GM12878 (cell line): ENCODE measurements at regions not wholly inside any gene's neighbourhood (a gene's known extent, or its start where the extent isn't known, plus 50 kb on each side); places are given as distances from the start of the nearest gene placed in this dataset.

ENCODE experiments used
- ATAC-seq: fragments of 200-7000 bp; cut with Tn5 transposase; 3 replicates; pipeline ENCODE4 v1.9.1; 2020; ENCODE audit warnings: mild to moderate bottlenecking, moderate library complexity
- BruUV-seq: library from RNA; stranded (reverse); fragments of 400-500 nt; replicated peaks from 2 replicates; lab custom pipeline; 2021; lab: Mats Ljungman, UMichigan
- CTCF ChIA-PET: fragments of 300-600 bp; sonication (Branson Sonifier 250); formaldehyde crosslinking; extraction: SDS; loops from one replicate; lab custom pipeline; 2021; ENCODE audit warnings: inconsistent platforms; lab: Yijun Ruan, JAX
- POLR2A ChIA-PET: fragments of 350-600 bp; formaldehyde crosslinking; extraction: SDS; loops from one replicate; lab custom pipeline; 2021; ENCODE audit warnings: inconsistent platforms; lab: Charles Lee
- RAD21 ChIA-PET: fragments of 300-600 bp; sonication (Branson Sonifier 250); formaldehyde crosslinking; loops from one replicate; lab custom pipeline; 2023; ENCODE audit warnings: antibody characterized with exemption; ENCODE audit not compliant: unreplicated experiment; lab: Charles Lee
- SMC1A ChIA-PET: fragments of 300-600 bp; sonication (Branson Sonifier 250); formaldehyde crosslinking; loops from one replicate; lab custom pipeline; 2023; ENCODE audit not compliant: unreplicated experiment, uncharacterized antibody; lab: Charles Lee
- DNase-seq: peaks from one replicate; pipeline ENCODE4 v3.0.0-alpha.2; 2011; ENCODE audit warnings: low read depth, low spot score
- FAIRE-seq: peaks from 3 replicates; lab custom pipeline; 2011; peaks lifted over from hg19 to GRCh38; lab: Jason Lieb, UNC
- H2AFZ ChIP-seq: 2 replicates; pipeline ENCODE4 v1.6.0; 2011; ENCODE audit warnings: low read depth, low read length, control low read depth; ENCODE audit not compliant: control insufficient read depth
- H3K27ac ChIP-seq: 2 replicates; pipeline ENCODE4 v1.5.1; 2011; ENCODE audit warnings: control low read depth; ENCODE audit not compliant: control insufficient read depth, insufficient read depth
- H3K27me3 ChIP-seq, 2 experiments: replicated peaks in 1 of 2; 2 replicates each; pipeline versions ENCODE4 v1.6.0 to v1.6.1; 2011; ENCODE audit warnings: low read length in 1 of 2; ENCODE audit not compliant: control insufficient read depth in 2 of 2, insufficient read depth in 2 of 2
- H3K36me3 ChIP-seq, 2 experiments: 2 replicates each; pipeline ENCODE4 v1.5.1; 2011; ENCODE audit warnings: low read length in 1 of 2; ENCODE audit not compliant: control insufficient read depth in 2 of 2, insufficient read depth in 2 of 2
- H3K4me1 ChIP-seq: 2 replicates; pipeline ENCODE4 v1.6.1; 2011; ENCODE audit warnings: mild to moderate bottlenecking, low read length, moderate library complexity, mixed read lengths; ENCODE audit not compliant: control insufficient read depth, insufficient read depth
- H3K4me2 ChIP-seq: 2 replicates; pipeline ENCODE4 v1.6.0; 2011; ENCODE audit warnings: control low read depth; ENCODE audit not compliant: control insufficient read depth, insufficient read depth
- H3K4me3 ChIP-seq: fragments of 200-600 bp; sonication (generic); 2 replicates; pipeline ENCODE4 v1.5.1; 2016
- H3K79me2 ChIP-seq: 2 replicates; pipeline ENCODE4 v1.6.0; 2011; ENCODE audit warnings: low read length; ENCODE audit not compliant: control insufficient read depth, insufficient read depth
- H3K9ac ChIP-seq: 2 replicates; pipeline ENCODE4 v1.8.0; 2011; ENCODE audit warnings: low read length, control low read depth, mixed read lengths; ENCODE audit not compliant: control insufficient read depth, insufficient read depth
- H3K9me3 ChIP-seq: replicated peaks from 3 replicates; pipeline ENCODE4 v1.5.1; 2011; ENCODE audit warnings: mild to moderate bottlenecking, low read length; ENCODE audit not compliant: control insufficient read depth, insufficient read depth
- H4K20me1 ChIP-seq: 2 replicates; pipeline ENCODE4 v1.6.0; 2011; ENCODE audit not compliant: control insufficient read depth, insufficient read depth
- CBFB ChIP-seq: IDR thresholded peaks from 2 replicates; pipeline ENCODE4 v1.6.1; 2016; ENCODE audit warnings: antibody characterized with exemption, low read depth
- E2F8 ChIP-seq: fragments of 450-650 bp; IDR thresholded peaks from 2 replicates; pipeline ENCODE4 v1.6.1; 2018; ENCODE audit warnings: mild to moderate bottlenecking, low read depth, moderate library complexity; ENCODE audit not compliant: partially characterized antibody
- EED ChIP-seq: sonication (generic); IDR thresholded peaks from 2 replicates; pipeline ENCODE4 v1.6.1; 2016; ENCODE audit warnings: antibody characterized with exemption, low read depth
- FOXK2 ChIP-seq: fragments of 450-650 bp; IDR thresholded peaks from 2 replicates; pipeline ENCODE4 v1.6.1; 2017; ENCODE audit warnings: mild to moderate bottlenecking, moderate library complexity
- GABPA ChIP-seq: IDR thresholded peaks from 2 replicates; pipeline ENCODE4 v1.6.1; 2014; ENCODE audit warnings: antibody characterized with exemption, low read depth, mild to moderate bottlenecking, inconsistent platforms
- HCFC1 ChIP-seq: fragments of 150-350 bp; IDR thresholded peaks from 2 replicates; pipeline ENCODE4 v1.6.1; 2014; ENCODE audit warnings: low read length
- JUNB ChIP-seq: IDR thresholded peaks from 2 replicates; pipeline ENCODE4 v1.6.1; 2016; ENCODE audit warnings: antibody characterized with exemption, mild to moderate bottlenecking
- JUND ChIP-seq: IDR thresholded peaks from 2 replicates; pipeline ENCODE4 v1.6.1; 2012; ENCODE audit warnings: low read depth, mild to moderate bottlenecking, low read length, improper control_type of control experiment, moderate library complexity
- MEF2B ChIP-seq: fragments of 450-650 bp; IDR thresholded peaks from 2 replicates; pipeline ENCODE4 v1.6.1; 2018; ENCODE audit warnings: mild to moderate bottlenecking, moderate library complexity; ENCODE audit not compliant: partially characterized antibody, poor library complexity, severe bottlenecking
- POU2F2 ChIP-seq: IDR thresholded peaks from 3 replicates; pipeline ENCODE4 v1.6.1; 2011; ENCODE audit warnings: low read depth, mild to moderate bottlenecking, low read length, borderline replicate concordance
- RUNX3 ChIP-seq: IDR thresholded peaks from 2 replicates; pipeline ENCODE4 v1.6.1; 2012; ENCODE audit warnings: low read length, inconsistent platforms
- SREBF1 ChIP-seq: IDR thresholded peaks from 2 replicates; pipeline ENCODE4 v1.6.1; 2012; ENCODE audit warnings: mild to moderate bottlenecking, low read length
- SREBF2 ChIP-seq: IDR thresholded peaks from 2 replicates; pipeline ENCODE4 v1.6.1; 2012; ENCODE audit warnings: mild to moderate bottlenecking, low read length
- STAT1 ChIP-seq: fragments of 450-650 bp; conservative IDR thresholded peaks from 2 replicates; pipeline ENCODE4 v1.6.1; 2014; ENCODE audit warnings: antibody characterized with exemption, mild to moderate bottlenecking
- TCF3 ChIP-seq: IDR thresholded peaks from 2 replicates; pipeline ENCODE4 v1.6.1; 2012; ENCODE audit warnings: low read depth, mild to moderate bottlenecking, low read length, borderline replicate concordance; ENCODE audit not compliant: insufficient read depth
- WGBS: methylation state at CpG from one replicate; pipeline ENCODE4 v1.1.6; 2016; ENCODE audit warnings: low lambda C conversion rate; ENCODE audit not compliant: insufficient replicate concordance, insufficient coverage; ENCODE audit errors: missing lambda C conversion rate; 5-methylcytosine and 5-hydroxymethylcytosine counted together
- in situ Hi-C: fragments of 300-500 bp; cut with MboI; formaldehyde crosslinking; loops from 9 replicates; pipeline ENCODE4 v1.14.3; 2018; ENCODE audit warnings: mixed read lengths
- intact Hi-C: fragments of 100-400 bp; cut with micrococcal nuclease; formaldehyde crosslinking; loops from one replicate; pipeline ENCODE4 v1.14.2; 2022; ENCODE audit not compliant: unreplicated experiment
- TF ChIP-seq, protein P1 (sequence below): IDR thresholded peaks from 2 replicates; pipeline ENCODE4 v1.6.1; 2012; ENCODE audit warnings: low read depth, low read length, improper control_type of control experiment
- TF ChIP-seq, protein P2 (sequence below): IDR thresholded peaks from 2 replicates; pipeline ENCODE4 v1.6.1; 2012; ENCODE audit warnings: low read depth, low read length, improper control_type of control experiment

GRCh38 chr16:76661691-76662235 is 384.6 kb downstream of the CNTNAP4 start:
- no TSS peak for BruUV-seq
- POLR2A ChIA-PET: no interaction called here

More at GRCh38 chr16:76661691-76662235, 384.6 kb downstream of the CNTNAP4 start:
- TF ChIP-seq, protein P1, sequence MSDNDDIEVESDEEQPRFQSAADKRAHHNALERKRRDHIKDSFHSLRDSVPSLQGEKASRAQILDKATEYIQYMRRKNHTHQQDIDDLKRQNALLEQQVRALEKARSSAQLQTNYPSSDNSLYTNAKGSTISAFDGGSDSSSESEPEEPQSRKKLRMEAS: no peak
- no peak for TF ChIP-seq POU2F2
- TF ChIP-seq STAT1: no peak
- TF ChIP-seq E2F8: no peak
- no peak for TF ChIP-seq SREBF2
- no peak for TF ChIP-seq RUNX3
- TF ChIP-seq GABPA: no peak
- TF ChIP-seq TCF3: no peak
- TF ChIP-seq EED: no peak
- TF ChIP-seq, protein P2, sequence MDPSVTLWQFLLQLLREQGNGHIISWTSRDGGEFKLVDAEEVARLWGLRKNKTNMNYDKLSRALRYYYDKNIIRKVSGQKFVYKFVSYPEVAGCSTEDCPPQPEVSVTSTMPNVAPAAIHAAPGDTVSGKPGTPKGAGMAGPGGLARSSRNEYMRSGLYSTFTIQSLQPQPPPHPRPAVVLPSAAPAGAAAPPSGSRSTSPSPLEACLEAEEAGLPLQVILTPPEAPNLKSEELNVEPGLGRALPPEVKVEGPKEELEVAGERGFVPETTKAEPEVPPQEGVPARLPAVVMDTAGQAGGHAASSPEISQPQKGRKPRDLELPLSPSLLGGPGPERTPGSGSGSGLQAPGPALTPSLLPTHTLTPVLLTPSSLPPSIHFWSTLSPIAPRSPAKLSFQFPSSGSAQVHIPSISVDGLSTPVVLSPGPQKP: no peak
- no peak for TF ChIP-seq HCFC1
- TF ChIP-seq MEF2B: no peak
- no peak for TF ChIP-seq FOXK2
- TF ChIP-seq CBFB: no peak
- no peak for TF ChIP-seq SREBF1
- no peak for TF ChIP-seq JUNB
- TF ChIP-seq JUND: no peak
- no peak overlapping the region for H2AFZ ChIP-seq
- CTCF ChIA-PET: no interaction called here
- no peaks in the 10 kb centered on the region for H3K79me2 ChIP-seq
- intact Hi-C loops: loop anchor here (10.0 kb wide), 1 partner anchor 383 kb away; no protein-coding TSS in a partner anchor
- SMC1A ChIA-PET: no interaction called here
- H3K9ac ChIP-seq: no peak overlapping the region
- no peak overlapping the region for H3K27ac ChIP-seq
- H3K36me3 ChIP-seq: no peaks in the 10 kb centered on the region
- no peaks in the 10 kb centered on the region for H3K4me1 ChIP-seq
- H4K20me1 ChIP-seq: no peaks in the 10 kb centered on the region
- WGBS: 33% methylated on average over 3 of the region's 3 CpGs
- FAIRE-seq (no peak), ATAC-seq (no peak), DNase-seq (no peak)
- H3K27me3 ChIP-seq: no peaks in the 10 kb centered on the region
- no peak overlapping the region for H3K4me2 ChIP-seq
- in situ Hi-C loops: loop anchor here (10.0 kb wide), 1 partner anchor 503 kb away; no protein-coding TSS in a partner anchor
- RAD21 ChIA-PET: no interaction called here
- H3K9me3 ChIP-seq: no peaks in the 10 kb centered on the region
- H3K4me3 ChIP-seq: no peak overlapping the region
